DMS 273 (cell line): ENCODE measurements at regions not wholly inside any gene's neighbourhood (a gene's known extent, or its start where the extent isn't known, plus 50 kb on each side); places are given as distances from the start of the nearest gene placed in this dataset.

Source experiments
- DNase-seq: peaks from one replicate; lab custom pipeline; 2025; ENCODE audit not compliant: unreplicated experiment; lab: John Stamatoyannopoulos, UW

GRCh38 chr11:70776914-70777532, 378.7 kb downstream of the CTTN start:
- DNase-seq: no peak

- no peak for DNase-seq
Measured at GRCh38 chr11:70778883-70779282, 380.6 kb downstream of the CTTN start.

- DNase-seq: no peak
Measured at GRCh38 chr11:70779433-70780245, 381.3 kb downstream of the CTTN start.

GRCh38 chr11:70780246-70780535, 381.9 kb downstream of the CTTN start:
- DNase-seq: no peak

GRCh38 chr11:70782401-70782913, 384.1 kb downstream of the CTTN start:
- no peak for DNase-seq

- DNase-seq: peak; percentile 3
Measured at GRCh38 chr11:70783356-70783755, 385.0 kb downstream of the CTTN start.

- no peak for DNase-seq
Measured at GRCh38 chr11:70783821-70784220, 385.5 kb downstream of the CTTN start.

- DNase-seq: no peak
Measured at GRCh38 chr11:70785372-70785771, 387.0 kb downstream of the CTTN start.

- no peak for DNase-seq
Measured at GRCh38 chr11:70786021-70786665, 387.8 kb downstream of the CTTN start.

GRCh38 chr11:70788248-70789022, 390.1 kb downstream of the CTTN start:
- no peak for DNase-seq

- DNase-seq: no peak
Measured at GRCh38 chr11:70790671-70791300, 392.5 kb downstream of the CTTN start.

GRCh38 chr11:70796648-70797227, 398.4 kb downstream of the CTTN start:
- peak; percentile 10 for DNase-seq

GRCh38 chr11:70798296-70798695, 400.0 kb downstream of the CTTN start:
- no peak for DNase-seq

- no peak for DNase-seq
Measured at GRCh38 chr11:70799386-70799785, 401.1 kb downstream of the CTTN start.

- no peak for DNase-seq
Measured at GRCh38 chr11:70802185-70802584, 403.9 kb downstream of the CTTN start.

- DNase-seq: no peak
Measured at GRCh38 chr11:70804139-70804837, 406.0 kb downstream of the CTTN start.

GRCh38 chr11:70805243-70805642, 406.9 kb downstream of the CTTN start:
- no peak for DNase-seq

- DNase-seq: no peak
Measured at GRCh38 chr11:70805971-70806370, 407.6 kb downstream of the CTTN start.

- no peak for DNase-seq
Measured at GRCh38 chr11:70806461-70807194, 408.3 kb downstream of the CTTN start.
